ENCODE measurements at regions not wholly inside any gene's neighbourhood (a gene's known extent, or its start where the extent isn't known, plus 50 kb on each side); places are given as distances from the start of the nearest gene placed in this dataset.

DNA sequence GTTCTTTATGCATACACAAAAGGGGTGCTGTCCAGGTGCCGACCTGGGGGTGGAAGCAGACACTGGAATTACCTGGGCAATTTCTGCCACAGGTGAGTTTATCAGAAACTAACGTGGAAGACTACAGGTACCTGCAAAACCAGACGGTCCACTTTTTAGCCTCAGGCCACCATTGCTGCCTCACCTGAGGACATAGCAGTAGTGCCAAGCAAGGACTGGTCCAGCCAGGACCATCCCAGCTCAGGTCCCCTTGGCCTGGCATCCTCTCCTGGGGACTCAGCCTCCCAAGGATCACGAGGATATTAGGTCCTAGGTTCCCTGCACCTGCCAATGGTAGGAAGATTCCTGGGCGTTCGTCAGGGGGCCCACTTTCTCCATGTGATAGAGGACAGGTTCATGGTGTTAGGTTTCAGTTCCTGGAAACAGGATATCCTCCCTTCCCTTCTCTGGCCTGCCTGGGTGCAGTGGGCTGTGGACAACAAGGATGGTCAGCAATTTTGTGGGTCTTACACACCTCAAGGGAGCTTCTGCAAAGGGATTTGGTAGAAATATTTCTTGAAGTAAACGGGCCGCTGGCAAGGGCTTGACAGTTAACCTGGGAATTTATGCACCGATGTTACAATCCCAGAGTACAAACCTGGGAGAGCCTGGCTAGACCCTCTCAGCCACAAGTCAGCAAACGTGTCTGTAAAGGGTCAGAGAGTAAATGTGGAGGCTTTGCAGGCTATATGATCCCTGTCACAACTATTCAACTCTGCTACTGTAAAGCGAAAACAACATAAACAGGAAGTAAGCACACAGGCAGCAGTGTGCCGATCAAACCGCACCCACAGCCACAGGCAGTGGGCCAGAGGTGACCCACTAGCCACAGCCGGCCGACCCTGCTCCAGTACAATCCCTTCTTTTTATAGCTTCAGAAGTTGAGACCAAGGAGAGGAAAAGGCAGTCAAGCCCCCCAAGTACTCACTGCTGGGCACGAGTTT lies 71.4 kb upstream of the RAB4A start:
- TF ChIP-seq EP300 (conservative IDR thresholded peaks at IDR 0.05; ENCODE audit: poor library complexity, severe bottlenecking): no peak
- no peak for TF ChIP-seq SMC3 (conservative IDR thresholded peaks at IDR 0.05; ENCODE audit: poor library complexity)
- TF ChIP-seq, protein P1, sequence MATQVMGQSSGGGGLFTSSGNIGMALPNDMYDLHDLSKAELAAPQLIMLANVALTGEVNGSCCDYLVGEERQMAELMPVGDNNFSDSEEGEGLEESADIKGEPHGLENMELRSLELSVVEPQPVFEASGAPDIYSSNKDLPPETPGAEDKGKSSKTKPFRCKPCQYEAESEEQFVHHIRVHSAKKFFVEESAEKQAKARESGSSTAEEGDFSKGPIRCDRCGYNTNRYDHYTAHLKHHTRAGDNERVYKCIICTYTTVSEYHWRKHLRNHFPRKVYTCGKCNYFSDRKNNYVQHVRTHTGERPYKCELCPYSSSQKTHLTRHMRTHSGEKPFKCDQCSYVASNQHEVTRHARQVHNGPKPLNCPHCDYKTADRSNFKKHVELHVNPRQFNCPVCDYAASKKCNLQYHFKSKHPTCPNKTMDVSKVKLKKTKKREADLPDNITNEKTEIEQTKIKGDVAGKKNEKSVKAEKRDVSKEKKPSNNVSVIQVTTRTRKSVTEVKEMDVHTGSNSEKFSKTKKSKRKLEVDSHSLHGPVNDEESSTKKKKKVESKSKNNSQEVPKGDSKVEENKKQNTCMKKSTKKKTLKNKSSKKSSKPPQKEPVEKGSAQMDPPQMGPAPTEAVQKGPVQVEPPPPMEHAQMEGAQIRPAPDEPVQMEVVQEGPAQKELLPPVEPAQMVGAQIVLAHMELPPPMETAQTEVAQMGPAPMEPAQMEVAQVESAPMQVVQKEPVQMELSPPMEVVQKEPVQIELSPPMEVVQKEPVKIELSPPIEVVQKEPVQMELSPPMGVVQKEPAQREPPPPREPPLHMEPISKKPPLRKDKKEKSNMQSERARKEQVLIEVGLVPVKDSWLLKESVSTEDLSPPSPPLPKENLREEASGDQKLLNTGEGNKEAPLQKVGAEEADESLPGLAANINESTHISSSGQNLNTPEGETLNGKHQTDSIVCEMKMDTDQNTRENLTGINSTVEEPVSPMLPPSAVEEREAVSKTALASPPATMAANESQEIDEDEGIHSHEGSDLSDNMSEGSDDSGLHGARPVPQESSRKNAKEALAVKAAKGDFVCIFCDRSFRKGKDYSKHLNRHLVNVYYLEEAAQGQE (IDR thresholded peaks at IDR 0.05; ENCODE audit: borderline replicate concordance): no peak
- TF ChIP-seq, protein P2, sequence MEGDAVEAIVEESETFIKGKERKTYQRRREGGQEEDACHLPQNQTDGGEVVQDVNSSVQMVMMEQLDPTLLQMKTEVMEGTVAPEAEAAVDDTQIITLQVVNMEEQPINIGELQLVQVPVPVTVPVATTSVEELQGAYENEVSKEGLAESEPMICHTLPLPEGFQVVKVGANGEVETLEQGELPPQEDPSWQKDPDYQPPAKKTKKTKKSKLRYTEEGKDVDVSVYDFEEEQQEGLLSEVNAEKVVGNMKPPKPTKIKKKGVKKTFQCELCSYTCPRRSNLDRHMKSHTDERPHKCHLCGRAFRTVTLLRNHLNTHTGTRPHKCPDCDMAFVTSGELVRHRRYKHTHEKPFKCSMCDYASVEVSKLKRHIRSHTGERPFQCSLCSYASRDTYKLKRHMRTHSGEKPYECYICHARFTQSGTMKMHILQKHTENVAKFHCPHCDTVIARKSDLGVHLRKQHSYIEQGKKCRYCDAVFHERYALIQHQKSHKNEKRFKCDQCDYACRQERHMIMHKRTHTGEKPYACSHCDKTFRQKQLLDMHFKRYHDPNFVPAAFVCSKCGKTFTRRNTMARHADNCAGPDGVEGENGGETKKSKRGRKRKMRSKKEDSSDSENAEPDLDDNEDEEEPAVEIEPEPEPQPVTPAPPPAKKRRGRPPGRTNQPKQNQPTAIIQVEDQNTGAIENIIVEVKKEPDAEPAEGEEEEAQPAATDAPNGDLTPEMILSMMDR (IDR thresholded peaks at IDR 0.05; ENCODE audit: poor library complexity, severe bottlenecking): no peak
- no peak for TF ChIP-seq EZH2 (IDR thresholded peaks at IDR 0.05; ENCODE audit: borderline replicate concordance, insufficient read depth, low read length, poor library complexity, severe bottlenecking)
- no peak overlapping the region for H3K27ac ChIP-seq (ENCODE audit: low read length)
- no peak overlapping the region for H3K4me2 ChIP-seq (ENCODE audit: low read length)
- H3K9me2 ChIP-seq (ENCODE audit: insufficient read depth, low read length): no peaks in the 10 kb centered on the region
- H3K79me2 ChIP-seq (replicated peaks; ENCODE audit: insufficient read depth, low read length): no peaks in the 10 kb centered on the region
- H4K20me1 ChIP-seq (ENCODE audit: insufficient read depth): no peaks in the 10 kb centered on the region
- no peak overlapping the region for H3K9ac ChIP-seq (ENCODE audit: low read length)
- no peak overlapping the region for H3K4me3 ChIP-seq (ENCODE audit: low read length)
- no peaks in the 10 kb centered on the region for H3F3A ChIP-seq (ENCODE audit: insufficient read depth, low read length, poor library complexity, severe bottlenecking)
- no peaks in the 10 kb centered on the region for H3K36me3 ChIP-seq (ENCODE audit: insufficient read depth, low read length)
- H3K27me3 ChIP-seq (ENCODE audit: insufficient read depth, low read depth, low read length): no peaks in the 10 kb centered on the region
- H3K9me3 ChIP-seq (ENCODE audit: low read length): no peaks in the 10 kb centered on the region
- no peak overlapping the region for H2AFZ ChIP-seq (ENCODE audit: low read depth, low read length)

DNA sequence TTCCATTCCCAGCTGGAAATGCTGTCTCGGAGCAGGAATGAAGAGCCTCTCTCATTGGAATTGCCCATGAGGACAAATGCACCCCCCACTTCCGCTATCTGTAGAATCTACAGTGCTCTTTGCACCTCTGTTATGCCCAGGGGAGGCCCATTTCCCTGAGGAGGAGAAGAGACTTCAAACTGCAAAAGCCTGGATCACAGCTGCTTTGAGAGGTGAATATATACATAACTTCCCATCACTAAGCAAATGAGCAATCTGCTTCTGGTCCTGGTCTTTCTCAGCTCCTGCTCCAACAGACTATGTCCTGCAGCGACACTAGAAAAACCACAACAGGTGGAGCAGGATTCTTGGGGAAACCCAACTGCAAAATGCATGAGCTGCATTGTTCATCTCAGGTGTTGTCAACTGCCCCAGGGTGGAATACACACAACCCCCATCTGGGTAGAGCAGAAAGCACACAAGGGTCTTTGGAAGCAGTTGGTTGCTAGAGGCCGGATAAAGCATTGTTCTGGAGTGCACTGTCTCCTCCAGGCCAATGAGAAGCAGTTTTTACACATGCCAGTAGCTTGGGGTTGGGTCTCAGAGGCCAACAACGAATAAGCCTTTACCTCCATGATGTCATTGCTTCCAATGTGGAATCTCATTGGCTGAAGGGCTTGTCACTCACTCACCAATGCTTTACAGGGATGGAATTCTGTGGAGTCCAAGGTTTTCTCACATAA lies 67.7 kb upstream of the RAB4A start:
- no peaks in the 10 kb centered on the region for H3K36me3 ChIP-seq (ENCODE audit: insufficient read depth, low read length)
- H3F3A ChIP-seq (ENCODE audit: insufficient read depth, low read length, poor library complexity, severe bottlenecking): no peaks in the 10 kb centered on the region
- H4K20me1 ChIP-seq (ENCODE audit: insufficient read depth): no peaks in the 10 kb centered on the region
- peak overlapping the region; percentile 41 for H3K9ac ChIP-seq (ENCODE audit: low read length)
- H3K9me2 ChIP-seq (ENCODE audit: insufficient read depth, low read length): no peaks in the 10 kb centered on the region
- no peaks in the 10 kb centered on the region for H3K27me3 ChIP-seq (ENCODE audit: insufficient read depth, low read depth, low read length)
- no peak for TF ChIP-seq TAF1 (IDR thresholded peaks at IDR 0.05; ENCODE audit: low read depth)
- TF ChIP-seq MXI1 (conservative IDR thresholded peaks at IDR 0.05; ENCODE audit: poor library complexity, severe bottlenecking): no peak
- no peak for TF ChIP-seq EP300 (conservative IDR thresholded peaks at IDR 0.05; ENCODE audit: poor library complexity, severe bottlenecking)
- TF ChIP-seq, protein P1 (IDR thresholded peaks at IDR 0.05; ENCODE audit: borderline replicate concordance): no peak
- no peak for TF ChIP-seq SMC3 (conservative IDR thresholded peaks at IDR 0.05; ENCODE audit: poor library complexity)
- peak; percentile 40 for TF ChIP-seq POLR2AphosphoS5 (IDR thresholded peaks at IDR 0.05)
- TF ChIP-seq, protein P2 (IDR thresholded peaks at IDR 0.05; ENCODE audit: poor library complexity, severe bottlenecking): peak; percentile 21
- TF ChIP-seq RAD21 (conservative IDR thresholded peaks at IDR 0.05): peak; percentile 20
- no peak for TF ChIP-seq EZH2 (IDR thresholded peaks at IDR 0.05; ENCODE audit: borderline replicate concordance, insufficient read depth, low read length, poor library complexity, severe bottlenecking)
- no peaks in the 10 kb centered on the region for H3K9me3 ChIP-seq (ENCODE audit: low read length)
- no peak overlapping the region for H3K4me2 ChIP-seq (ENCODE audit: low read length)
- H3K27ac ChIP-seq (ENCODE audit: low read length): peak overlapping the region; percentile 72
- no peak overlapping the region for H3K4me3 ChIP-seq (ENCODE audit: low read length)
- no peaks in the 10 kb centered on the region for H3K79me2 ChIP-seq (replicated peaks; ENCODE audit: insufficient read depth, low read length)
- peak overlapping the region; percentile 41 for H2AFZ ChIP-seq (ENCODE audit: low read depth, low read length)
